NCI-H146 (cell line): ENCODE measurements at regions not wholly inside any gene's neighbourhood (a gene's known extent, or its start where the extent isn't known, plus 50 kb on each side); places are given as distances from the start of the nearest gene placed in this dataset.
"Not testable (repeated sequence)": the region's sequence is repeated elsewhere in the genome, so short reads cannot be mapped to it uniquely, and the experiment has no call there.

ENCODE experiments used
- DNase-seq: peaks from one replicate; lab custom pipeline; 2025; lab: John Stamatoyannopoulos, UW

DNA sequence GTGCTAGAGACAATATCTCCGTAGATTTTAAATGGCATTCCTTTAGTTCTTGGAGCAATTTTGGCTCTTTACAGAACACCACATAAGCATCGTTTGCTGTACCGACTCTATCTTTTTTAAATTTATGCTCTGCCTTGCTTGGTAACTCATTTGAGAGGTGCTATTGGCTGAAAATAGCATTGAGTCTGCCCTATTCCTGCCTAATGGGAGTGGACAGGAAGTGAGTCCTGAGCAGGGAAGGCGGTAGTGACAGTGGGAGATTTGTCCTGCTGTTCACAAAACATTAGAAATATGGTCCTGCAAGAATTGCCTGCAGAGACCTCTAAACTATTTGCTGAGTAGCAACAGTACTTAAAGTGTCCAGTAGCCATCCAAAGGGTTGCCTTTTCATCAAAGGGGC, 115.2 kb upstream of the IFNE start:
- no peak for DNase-seq

DNA sequence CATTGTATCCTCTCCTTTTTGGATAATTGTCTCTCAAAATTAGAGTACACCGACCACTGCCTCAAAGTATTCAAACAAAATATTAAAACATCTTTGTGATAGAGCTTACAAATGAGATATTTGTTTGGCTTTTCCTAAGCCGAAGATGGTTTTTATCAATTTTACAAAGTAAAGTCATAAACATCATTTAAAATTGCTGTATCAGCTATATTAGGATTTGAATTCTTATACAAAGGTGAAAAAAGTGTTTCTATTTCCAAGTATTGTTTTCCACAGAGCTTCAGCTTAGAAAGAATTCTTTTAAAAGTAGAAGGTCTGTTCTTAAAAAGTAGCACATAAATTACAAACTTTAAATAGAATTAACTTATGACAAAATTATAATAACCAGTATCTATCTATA, 116.6 kb upstream of the IFNE start:
- DNase-seq, result no peak

GRCh38 chr9:21605489-21605931, 123.4 kb upstream of the IFNE start:
- no peak for DNase-seq

DNA sequence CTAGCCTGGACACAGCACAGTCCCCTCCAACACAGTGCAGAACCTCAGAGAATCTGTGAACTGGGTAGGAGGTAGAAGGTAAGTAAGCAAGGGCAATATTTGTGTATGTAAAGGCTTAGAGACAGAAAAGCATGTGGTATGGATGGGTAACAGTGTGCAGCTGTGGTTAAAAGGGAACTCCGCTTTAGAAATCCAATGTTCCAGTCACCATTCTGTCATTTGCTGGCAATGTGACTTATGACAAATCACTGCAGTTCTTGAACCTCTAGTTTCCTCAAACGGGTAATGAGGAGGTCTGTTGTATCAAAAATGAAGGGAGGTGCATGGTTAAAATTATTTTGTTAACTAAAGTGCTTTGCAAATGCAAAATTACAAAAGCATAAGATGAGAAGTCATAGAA, 125.5 kb upstream of the IFNE start:
- no peak for DNase-seq

GRCh38 chr9:21608200-21608599, 126.1 kb upstream of the IFNE start:
- DNase-seq, result no peak

GRCh38 chr9:21609506-21609905, 127.4 kb upstream of the IFNE start:
- DNase-seq, result no peak

GRCh38 chr9:21611891-21612290, 129.8 kb upstream of the IFNE start:
- no peak for DNase-seq

- no peak for DNase-seq
These were observed 132.9 kb upstream of the IFNE start for GRCh38 chr9:21615018-21615417.

- DNase-seq, result no peak
These were observed 133.3 kb upstream of the IFNE start for GRCh38 chr9:21615446-21615845.

GRCh38 chr9:21616082-21616778, 134.1 kb upstream of the IFNE start:
- no peak for DNase-seq

- no peak for DNase-seq
These were observed 142.8 kb upstream of the IFNE start for GRCh38 chr9:21624675-21625644.

DNA sequence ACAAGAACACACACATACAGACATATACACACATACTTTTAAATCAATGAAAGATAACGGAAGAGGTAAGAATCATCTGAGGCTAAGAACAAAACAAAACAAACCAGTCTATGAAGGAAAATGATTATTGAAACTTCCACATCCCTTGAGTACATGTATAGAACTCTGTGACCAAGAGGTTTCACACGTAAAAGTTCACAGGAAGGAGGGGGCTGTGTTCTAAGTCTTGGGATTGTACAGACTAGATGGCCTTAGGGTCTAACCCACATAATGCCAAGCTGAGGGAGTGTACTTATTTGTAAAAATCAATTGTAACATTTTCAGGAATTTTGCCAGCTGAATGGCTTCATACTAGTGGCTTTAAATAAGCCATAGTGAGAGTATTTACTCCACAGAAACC, 144.4 kb upstream of the IFNE start:
- no peak for DNase-seq

GRCh38 chr9:21628954-21629353, 146.8 kb upstream of the IFNE start:
- DNase-seq, result not testable (repeated sequence)

DNA sequence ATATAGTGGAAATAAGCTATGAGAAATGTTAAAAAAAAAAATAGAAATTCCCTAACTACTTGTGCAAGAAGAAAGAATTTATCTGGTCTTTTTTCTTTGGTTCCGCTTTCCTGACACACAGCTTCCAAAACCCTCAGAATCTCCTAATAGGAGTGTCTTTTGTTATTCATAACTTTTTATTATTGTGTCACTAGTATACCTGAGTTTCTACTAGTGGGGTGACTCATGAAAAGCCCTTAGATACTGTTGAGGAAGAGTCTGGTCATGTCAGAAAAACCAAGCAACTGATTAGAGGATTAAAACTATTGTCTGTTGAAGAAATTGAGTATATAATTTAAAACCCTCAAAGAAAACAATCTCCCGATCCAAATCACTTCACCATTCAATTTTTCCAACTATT, 152.8 kb upstream of the IFNE start:
- no peak for DNase-seq

GRCh38 chr9:21638104-21638503, 156.0 kb upstream of the IFNE start:
- DNase-seq, result no peak

DNA sequence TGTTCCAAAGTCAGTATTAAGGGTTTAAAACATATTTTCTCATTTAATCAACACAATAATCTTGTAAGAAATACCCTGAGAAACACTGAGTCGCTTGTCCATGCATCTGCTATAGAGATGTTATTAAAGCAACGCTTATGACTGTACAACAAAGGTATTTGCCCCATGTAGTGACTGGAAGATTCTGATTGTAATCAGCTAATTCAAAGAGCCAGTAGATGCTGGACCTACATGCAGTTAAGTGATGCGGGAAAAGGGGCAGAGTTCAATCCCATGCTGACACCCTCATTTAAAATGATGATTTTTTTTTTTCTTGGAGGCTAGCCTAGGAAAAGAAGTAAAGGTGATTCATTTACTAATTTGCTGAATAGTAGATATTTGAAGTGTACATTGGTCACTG, 149.3 kb upstream of the MTAP start:
- no peak for DNase-seq

DNA sequence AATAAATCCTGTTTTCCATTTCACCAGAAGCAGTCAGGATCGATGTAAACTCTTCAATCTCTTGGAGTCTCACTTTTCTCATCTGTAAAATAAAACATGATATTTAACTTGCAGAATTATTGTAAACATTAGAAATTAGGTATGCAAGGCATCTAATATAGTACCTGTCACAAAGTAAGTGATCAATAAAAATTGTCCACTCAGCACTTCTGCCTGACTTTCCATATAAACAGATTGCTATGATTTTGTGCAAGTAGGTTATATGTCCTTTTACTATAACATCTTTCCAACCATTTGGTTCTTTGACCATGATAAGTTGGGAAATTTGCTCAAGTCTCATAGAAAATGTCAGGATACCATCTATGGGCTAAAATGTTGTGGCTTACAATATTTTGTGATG, 148.8 kb upstream of the MTAP start:
- DNase-seq, result no peak

DNA sequence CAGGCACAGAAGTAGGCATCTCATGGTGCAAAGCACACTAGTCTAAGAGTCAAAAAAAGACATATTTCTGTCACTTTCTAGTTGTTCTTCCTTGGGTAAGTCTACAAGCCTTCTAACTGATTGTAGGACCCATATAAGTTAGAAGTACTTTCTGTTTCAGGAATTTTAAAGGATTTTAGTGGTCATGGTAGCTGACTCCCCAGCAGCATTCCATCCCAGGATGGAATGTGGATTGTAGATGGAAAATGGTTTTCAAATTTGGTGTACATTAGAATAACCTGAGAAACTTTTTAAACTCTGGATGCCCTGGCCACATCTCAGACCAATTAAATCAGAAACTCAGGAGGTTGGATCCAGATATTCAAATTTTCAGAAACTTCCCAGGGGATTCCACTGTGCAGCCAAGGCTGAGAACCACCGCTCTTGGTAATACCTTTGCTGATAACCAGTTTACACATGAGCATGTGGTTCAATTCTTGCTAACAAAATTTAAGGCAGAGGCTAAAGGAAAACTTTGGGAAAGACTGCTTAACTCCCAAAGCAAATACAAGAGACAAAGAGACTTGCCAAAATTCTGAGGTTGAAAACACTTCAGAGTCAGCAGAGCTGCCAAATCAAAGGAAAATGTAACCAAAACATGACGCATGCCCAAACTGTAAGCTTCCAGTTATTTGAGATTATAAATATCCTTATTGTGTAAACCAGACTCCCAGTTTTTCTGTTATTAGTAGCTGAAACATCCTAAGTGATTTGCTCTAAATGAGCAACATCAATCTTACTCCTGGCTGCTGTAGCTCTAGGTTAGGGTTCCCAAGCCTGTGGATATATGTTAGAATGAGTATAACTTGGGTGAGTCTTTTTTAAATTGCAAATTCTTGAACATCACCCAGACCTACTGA, 145.4 kb upstream of the MTAP start:
- DNase-seq, result no peak

- DNase-seq, result no peak
These were observed 144.3 kb upstream of the MTAP start for GRCh38 chr9:21657966-21658667.

- no peak for DNase-seq
These were observed 141.5 kb upstream of the MTAP start for GRCh38 chr9:21660976-21661375.

- DNase-seq, result no peak
These were observed 140.8 kb upstream of the MTAP start for GRCh38 chr9:21661626-21662025.

DNA sequence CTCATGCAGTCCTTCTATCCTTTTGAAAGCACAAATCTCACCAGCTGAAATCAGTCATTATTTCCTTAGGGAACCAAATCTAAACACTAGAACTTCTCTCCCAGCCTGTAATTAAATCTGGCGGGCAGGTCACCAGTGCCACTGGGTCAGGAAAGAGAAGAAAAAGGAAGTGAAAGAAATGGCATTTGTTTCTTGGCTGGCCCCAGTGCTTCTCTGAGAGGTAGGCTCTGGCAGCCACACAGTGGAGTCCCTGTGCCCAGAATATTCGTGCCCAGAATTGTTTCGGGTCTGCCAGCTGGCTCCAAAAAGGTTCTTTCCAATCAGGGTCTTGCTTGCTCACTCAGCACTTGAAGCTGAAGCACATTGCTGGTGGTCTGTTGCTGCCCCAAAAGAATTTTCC, 133.9 kb upstream of the MTAP start:
- DNase-seq, result no peak
